EH (cell line): ENCODE measurements at regions not wholly inside any gene's neighbourhood (a gene's known extent, or its start where the extent isn't known, plus 50 kb on each side); places are given as distances from the start of the nearest gene placed in this dataset.

ENCODE experiments used
- DNase-seq: peaks from one replicate; pipeline ENCODE4 v3.0.0-alpha.2; 2015; ENCODE audit warnings: low read depth

DNA sequence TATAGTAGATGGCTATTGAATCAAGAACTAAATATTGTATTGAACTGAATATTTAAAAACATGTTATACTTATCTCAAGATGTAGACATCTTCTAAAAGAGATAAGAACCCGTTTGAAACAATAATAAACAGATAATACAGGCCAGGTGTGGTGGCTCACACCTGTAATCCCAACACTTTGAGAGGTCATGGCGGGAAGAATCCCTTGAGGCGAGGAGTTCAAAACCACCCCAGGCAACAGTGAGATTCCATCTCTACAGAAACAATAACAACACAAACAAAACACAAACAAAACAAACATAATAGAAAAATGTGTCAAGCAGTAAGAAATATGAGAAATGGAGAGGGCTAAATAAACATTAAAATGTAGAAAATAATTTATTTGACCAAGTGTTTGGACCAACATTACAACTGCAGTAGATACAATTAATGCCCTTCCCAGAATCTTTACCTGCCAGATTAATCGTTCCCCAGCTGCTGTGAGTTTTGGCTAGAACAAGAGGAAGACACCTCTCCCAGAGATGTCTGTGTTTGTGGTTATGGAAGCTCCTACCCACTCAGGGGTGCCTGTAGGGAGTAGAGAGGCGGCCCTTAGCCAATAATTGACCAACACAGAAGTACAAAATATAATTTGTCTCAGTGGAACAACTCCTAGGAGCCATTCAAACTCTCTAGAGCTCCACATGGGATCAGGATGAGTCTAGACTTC, 111.9 kb upstream of the AGTR1 start:
- DNase-seq = no peak

DNA sequence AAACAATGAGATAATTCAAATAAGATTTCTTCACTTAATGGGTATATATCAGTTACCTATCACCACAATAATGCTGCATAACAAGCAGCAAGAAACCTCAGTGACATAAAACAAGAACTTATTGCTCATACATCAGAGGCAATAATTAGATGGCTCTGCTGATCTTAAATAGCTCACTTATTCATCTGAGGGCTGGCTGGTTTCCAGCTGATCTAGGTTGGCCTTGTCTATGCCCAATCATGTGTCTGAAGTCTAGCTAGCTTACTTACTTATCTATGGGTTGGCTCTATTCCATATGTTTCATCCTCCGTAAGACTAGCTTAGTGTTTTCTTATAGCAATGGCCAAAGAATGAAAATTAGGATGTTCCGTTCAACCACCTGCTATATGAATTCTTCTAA, 109.4 kb upstream of the AGTR1 start:
- DNase-seq = no peak

DNA sequence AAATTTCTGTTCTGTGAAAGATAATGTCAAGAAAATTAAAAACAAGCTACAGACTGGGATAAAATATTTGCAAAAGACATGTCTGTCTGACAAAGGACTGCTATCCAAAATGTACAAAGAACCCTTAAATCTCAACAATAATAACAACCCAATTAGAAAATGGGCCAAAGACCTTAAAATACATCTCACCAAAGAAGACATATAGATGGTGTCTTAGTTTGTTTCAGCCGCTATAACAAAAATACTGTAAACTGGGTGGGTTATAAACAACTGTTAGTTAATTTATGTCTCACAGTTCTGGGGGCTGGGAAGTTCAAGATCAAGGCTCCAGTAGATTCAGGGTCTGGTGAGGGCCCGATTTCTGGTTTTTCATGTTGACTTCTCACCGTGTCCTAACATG, 106.2 kb upstream of the AGTR1 start:
- DNase-seq = no peak

DNA sequence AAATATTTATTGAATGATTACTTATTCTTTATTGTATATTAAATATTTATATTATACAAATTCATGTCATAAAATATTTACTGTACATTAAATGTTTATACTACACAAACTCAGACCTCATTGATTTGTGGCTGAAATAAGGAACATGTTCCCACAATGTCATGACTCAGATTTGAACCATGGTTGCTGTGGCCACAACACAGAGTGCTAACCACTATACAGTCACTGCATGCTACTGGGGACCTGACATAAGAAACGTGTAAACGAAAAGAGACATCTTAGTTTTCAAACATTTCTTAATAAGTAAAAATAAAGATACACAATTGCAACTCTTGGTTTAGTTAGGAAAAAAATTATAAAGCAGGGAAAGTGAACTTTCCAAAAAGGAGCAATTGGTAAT, 99.1 kb upstream of the AGTR1 start:
- DNase-seq = no peak

DNA sequence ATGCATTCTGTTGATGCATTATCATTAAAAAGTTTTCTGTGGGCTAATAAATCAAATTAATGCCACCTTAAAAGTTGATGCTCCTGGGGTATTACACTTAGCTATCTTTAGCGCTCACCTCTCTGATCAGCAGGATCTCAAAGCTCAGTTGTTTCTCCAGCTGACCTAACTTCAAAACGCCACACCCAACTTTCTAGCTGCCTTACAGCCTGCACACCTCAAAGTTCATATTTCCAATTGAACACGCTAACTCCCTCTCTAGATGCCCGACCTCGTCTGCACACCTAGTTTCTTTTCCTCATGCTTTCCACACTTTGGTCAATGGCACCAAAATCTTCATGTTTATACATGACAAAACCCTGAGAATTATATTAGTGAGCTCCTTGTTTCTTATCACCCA, 98.2 kb upstream of the AGTR1 start:
- no peak for DNase-seq

DNA sequence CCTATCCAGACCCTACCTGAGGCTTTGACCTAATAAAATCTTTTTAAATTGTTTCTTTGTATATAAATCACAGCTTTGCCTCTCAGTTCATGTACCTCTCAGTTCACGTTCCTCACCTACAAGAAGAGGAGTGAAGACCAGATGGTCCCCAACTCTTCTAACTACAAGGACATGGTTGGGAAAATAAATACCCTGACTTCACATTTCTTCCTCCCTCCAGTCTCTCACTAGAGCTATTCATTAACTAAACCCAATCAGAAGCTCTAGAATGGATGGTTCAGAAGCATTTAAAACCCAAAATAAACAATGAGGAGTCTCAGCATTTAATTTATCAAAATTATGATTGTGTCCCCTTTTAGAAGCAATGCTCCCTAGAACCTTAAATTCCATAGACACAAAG, 97.3 kb upstream of the AGTR1 start:
- no peak for DNase-seq

DNA sequence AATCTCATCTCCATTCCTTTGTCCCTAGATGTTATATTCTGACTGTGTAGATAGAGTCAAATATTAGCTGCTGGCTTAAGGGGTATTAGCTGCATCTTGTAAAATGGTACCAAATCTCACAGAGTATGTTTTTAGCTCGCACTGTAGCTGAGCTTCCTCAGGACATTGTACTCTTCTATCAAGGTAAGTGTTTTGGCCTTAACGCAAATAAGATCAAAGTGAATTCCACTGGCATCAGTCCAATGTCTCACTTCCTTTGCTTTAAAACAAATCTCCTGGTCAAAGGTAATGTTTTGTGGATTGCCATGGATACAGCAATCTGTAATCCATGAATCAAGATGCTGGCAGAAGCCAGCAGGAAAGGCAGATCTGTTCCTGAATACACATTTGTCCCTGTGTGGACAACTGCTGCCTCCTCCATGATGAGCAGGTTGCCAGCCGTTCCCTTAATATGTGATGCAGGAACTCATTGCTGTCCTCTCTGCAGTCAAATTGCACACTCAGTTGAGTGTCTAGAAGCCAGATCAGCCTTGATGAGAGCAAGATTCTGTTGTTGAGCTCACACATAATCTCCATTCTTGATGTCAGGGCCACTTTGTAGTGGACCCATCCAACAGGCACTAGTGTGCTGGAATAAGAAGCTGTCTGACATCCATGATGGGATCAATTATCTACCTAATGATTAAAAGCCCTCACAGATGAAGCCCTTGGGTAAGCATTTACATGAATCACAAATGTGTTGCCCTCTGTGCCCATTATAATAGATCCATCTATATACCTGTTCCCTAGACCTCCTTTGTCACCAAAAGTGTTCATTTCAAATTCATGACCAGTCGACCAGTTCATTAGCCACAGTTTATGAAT, 96.6 kb upstream of the AGTR1 start:
- no peak for DNase-seq

DNA sequence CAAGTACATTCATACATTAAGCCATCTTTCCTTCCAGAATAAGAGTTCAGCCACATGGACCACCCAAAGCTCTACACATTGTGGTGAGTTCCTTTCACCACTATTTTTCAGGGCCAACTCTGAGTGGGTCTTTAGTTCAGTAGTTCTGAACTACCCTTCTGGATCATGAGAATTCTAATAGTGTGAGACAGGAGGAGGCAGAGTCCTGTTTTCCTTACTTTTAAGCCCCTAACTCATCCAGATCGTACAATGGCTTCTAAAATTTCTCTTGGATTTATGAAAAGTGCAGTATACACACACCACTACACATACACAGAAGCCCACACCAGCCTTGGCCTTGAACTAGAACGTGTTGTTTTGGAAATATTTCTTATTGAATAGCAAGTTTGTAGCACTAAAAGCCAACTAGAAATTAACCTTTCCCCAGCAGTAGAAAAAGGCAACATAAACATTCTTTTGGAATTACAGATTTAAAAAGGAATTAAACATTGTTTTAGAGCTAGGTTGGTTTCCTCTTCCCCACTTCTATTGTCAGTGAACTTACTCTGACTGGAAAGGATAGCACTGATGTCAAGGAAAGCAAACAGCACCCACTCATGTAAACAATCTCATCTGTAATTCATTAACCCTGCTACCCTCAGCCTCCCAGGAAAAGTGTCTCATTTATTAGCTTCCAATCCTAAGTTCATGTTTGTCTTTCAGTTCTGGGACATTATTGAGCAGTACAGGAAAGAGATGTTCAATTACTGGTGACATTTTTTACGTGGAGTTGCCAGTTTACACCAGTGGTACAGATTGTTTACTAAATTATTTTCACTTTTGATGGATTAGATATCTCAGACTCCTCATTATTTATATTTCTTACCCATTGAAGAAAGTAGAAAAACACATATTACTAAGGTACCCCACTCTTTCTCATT, 95.7 kb upstream of the AGTR1 start:
- DNase-seq = peak; percentile 41

DNA sequence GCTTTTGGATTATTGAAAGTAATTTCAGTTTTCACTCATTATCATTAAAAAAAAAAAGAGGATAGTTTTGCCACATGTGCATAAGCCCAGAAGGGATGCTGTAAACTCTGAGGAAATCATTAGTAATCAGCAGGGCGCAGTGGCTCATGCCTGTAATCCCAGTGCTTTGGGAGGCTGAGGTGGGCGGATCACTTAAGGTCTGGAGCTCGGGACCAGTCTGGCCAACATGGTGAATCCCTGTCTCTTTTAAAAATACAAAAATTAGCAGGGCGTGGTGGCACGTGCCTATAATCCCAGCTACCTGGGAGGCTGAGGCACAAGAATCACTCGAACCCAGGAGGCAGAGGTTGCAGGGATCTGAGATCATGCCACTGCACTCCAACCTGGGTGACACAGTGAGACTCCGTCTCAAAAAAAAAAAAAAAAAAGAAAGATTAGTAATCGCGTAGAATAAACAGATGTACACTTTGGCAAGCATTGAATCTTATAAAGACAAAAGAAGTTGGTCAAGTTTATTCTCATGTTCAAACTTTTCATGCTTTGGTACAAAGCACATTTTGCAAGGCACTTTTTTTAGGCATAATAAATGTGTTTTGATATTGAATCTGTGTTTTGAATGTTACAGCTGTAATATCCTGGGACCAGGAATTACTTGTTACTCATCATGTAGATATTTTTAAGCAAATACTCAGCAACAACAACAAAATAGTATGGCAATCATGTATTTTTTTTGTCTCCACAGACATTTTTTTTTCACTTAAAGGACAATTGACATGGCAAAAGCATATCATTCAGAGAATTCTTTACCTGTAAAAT, 93.2 kb upstream of the AGTR1 start:
- peak; percentile 4 for DNase-seq

DNA sequence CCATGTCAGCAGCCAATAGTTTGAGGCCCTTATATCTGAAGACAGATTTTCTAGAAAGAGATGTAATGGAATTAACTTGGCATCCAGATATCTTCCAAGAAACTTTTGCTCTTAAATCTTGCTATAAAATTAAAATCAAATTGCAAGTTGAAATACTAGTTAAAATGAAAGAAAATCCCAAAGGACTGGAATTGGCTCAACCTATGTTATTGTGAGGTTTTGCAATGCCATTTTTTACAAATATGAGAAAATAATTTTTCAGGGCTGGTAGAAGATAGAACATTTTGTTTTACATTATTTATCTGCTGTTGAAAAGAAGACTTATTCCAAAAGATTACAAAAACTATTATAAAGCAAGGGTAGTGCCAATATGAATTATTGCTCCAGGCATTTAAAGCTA, 92.2 kb upstream of the AGTR1 start:
- no peak for DNase-seq

DNA sequence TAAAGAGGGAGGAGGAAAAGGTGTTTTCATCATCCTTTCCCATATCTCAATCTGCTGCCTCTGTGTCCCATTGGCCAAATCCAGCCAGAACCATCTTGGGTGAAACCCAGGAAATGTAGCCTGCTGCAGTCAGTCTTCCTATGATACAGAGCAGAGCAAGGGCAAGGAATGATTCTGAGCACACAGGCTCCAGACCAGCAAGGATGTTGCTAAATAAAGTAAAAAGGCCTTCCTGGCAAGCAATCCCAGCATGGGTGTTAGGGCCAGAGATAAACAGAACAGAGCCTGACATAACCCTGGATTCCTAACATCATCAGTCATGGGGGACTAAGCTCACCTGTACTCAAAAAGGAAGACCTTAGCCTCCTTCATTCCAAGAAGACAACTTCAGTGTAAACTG, 90.7 kb upstream of the AGTR1 start:
- DNase-seq = no peak

DNA sequence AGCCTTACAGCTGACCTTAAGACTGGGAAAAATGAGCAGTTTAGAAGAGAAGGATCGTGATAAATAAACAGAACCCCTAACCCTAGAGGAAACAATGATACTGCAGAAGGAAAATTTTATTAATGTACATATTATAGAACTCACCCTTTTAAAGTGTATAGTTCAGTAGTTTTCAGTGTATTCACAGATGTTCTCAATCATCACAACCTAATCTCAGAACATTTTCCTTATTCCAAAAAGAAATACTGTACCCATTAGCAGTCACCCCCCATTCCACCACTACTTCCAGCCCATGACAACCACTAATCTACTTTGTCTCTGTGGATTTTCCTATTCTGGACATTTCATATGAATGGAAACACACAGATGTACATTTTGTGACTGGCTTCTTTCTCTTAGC, 90.2 kb upstream of the AGTR1 start:
- DNase-seq = no peak

DNA sequence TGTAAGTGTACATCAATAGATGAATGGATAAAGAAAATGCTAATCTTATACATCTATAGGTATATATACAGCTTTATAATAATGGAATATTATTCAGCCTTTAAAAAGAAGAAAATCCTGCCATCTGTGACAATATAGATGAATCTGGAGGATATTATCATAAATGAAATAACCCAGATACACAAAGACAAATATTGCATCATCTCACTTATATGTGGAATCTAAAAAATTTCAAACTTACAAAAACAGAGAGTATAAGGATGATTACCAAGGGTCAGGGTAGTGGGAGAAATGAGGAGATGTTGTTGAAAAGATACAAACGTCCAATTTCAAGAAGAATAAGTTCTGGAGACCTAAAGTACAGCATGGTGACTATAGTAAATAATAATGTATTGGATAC, 85.4 kb upstream of the AGTR1 start:
- DNase-seq = no peak

DNA sequence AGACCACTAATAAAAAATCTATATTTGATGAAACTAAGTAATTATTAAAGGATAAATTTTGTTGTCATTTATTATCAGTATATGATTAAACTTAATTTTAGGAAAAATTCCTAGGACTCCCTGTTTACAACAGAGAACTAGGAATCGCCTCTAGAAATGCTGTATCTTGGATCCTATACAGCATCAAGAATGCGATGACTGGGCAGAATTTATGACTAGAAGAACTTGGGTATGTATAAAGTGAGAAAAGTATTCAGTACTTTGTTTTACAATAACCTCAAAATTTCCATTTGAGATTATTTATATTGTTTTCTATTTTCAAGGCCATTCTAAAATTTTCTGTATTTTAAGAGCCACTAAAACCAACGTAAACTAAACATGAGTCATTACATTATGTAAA, 82.3 kb upstream of the AGTR1 start:
- no peak for DNase-seq

DNA sequence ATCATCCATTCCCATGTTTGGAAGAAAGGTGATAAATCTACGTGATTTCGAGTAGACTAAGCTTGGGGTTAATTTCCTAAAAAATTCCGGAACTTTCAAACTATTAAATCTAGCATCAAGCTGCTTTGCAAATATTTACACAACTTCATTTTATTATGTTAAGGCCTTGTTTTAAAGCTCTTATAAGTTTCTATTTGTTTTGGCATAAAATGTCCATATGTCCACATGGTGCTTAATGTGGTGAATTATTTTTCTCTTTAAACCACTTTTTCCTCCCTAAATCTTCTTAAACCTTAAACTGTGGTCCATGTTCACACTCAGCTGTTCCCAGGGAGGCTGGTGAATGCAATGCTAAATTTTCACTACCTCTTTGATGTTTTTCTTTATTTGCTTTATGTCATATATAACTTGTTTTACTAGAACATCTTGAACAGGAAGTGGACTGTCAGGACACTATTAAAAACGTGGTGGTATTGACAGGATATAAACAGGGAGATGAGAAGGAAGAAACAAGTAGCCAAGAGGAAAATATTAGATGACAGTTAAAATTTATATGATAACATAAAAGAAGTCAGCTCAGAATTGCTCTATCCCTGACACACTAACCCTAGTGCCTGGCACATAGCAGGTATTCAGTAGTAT, 72.5 kb upstream of the AGTR1 start:
- DNase-seq = no peak

DNA sequence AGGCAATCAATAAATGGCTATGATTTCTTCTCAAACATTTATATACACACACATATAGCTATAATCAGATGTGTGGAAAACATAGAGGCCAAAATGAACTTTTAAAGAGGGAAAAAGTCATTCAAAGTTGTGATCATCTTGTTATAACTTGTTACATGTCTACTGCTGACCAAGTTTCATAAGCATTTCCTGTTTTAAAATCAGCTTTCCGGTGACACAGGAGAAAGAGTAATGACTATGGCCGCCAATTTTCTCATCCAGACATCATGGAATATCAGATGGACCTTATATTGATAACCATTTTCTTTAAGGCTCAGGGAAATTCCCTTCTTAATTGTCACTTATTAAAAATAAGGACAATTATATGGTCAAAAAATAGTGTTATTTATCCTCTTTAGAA, 71.7 kb upstream of the AGTR1 start:
- no peak for DNase-seq

DNA sequence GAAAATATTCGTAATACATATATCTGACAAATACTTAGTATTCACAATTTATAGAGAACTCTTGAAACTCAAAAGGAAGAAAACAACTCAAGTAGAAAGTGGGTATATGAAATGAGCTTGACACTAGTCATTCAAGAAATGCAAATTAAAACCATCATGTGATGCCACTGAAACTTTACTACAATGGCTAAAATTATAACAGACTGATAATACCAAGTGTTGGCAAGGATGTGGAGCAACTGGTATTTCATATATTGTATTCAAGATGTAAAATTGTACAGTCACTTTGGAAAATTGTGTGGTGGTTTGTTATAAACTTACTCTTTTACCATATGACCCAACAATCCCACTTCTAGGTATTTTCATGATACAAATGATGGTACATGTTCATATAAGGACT, 68.7 kb upstream of the AGTR1 start:
- no peak for DNase-seq

DNA sequence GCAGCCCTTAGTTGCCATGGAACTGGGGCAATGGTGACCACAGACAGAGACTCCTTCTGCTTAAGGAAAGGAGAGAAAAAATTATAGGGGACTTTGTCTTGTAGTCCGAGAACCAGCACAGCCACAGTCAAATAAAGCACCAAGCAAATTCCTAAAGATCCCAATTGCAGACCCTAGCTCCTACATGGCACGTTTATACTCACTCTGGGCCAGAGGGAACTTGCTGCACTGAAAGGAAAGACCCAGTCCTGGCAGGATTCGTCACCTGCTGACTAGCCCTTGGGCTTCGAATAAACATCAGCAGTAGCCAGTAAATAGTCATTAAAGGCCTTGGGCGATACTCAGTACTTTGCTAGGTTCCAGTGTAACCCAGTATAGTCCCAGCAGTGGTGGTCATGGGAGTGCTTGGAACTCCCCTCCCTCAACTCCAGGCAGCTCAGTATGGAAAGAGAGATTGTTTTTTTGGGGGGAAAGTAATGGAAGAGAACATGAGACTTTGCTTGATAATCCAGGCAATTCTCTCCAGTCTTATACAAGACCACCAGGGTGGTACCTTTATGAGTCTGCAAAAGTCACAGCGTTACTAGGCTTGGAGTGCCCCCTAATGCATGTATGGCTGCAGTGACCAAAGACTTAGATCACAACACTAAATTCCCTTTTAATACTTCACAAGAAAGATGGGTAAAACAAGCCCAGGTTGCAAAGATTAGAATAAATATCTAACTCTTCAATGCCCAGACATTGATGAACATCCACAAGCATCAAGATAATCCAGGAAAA, 66.4 kb upstream of the AGTR1 start:
- no peak for DNase-seq

DNA sequence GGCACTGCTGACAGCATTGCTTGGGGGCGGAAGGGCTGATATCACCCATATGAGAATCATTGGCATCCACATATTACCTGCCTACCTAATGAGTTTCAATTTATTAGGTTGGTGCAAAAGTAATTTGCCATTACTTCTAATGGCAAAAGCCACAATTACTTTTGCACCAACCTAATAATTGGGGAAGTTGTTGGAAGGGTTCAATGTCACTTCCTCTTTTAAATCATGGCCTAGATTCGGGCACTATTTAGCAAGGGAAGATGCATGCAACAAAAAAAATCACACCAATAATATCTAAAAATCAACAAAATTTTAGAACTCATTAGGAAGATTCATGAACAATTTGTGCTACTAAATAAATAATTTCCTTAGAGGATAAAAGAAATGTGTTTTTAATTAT, 56.0 kb upstream of the AGTR1 start:
- DNase-seq = no peak

DNA sequence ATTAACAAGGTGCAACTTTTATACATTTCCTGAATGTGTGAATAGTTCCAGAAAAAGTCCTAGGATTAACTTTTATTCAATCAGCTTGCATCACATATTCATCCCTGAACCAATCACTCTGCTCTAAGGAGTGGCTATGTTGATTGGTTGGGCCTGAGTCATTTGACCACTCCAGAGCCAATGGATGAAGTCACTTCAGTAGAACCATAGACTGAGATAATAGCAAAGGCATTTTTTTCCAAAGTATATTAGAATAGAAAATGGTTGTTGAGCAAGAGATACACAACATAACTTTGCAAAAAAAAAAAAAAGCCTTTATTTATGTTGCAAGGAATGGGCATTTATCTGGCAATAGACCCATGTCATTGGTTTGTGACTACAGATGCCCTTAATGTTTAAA, 55.5 kb upstream of the AGTR1 start:
- DNase-seq = peak; percentile 24

DNA sequence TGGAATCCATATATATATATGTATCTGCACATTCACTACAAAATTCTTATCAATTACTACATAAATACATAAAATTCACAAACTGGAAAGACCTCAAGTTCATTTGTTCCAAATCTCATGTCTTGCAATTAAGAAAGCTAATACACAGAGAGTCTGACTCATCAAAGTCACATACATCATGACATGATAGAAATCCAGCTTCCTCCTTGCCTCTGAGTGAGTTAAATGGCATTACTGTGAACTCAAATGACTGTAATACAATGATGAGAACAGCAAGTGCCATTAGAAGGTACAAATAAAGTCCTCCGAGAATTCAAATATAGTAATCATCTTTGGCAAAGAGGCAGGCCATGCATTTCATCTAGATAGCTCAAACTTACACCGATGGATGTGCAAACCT, 55.1 kb upstream of the AGTR1 start:
- peak; percentile 72 for DNase-seq
